ENCODE measurements at regions not wholly inside any gene's neighbourhood (a gene's known extent, or its start where the extent isn't known, plus 50 kb on each side); places are given as distances from the start of the nearest gene placed in this dataset.

GRCh38 chr1:29416267-29417146, 180.2 kb downstream of the PTPRU start:
- DNase-seq (ENCODE audit: low read depth) = no peak
- TF ChIP-seq CTCF (IDR thresholded peaks at IDR 0.05; ENCODE audit: low read length, missing control alignments) = peak; percentile 38
- no peak overlapping the region for H3K4me3 ChIP-seq (replicated peaks; ENCODE audit: low read depth, low read length)

- DNase-seq (ENCODE audit: low read depth) = no peak
- no peak overlapping the region for H3K4me3 ChIP-seq (replicated peaks; ENCODE audit: low read depth, low read length)
- TF ChIP-seq CTCF (IDR thresholded peaks at IDR 0.05; ENCODE audit: low read length, missing control alignments) = no peak
These were observed 179.5 kb downstream of the PTPRU start for GRCh38 chr1:29415861-29416260.

GRCh38 chr1:29415156-29415830, 179.0 kb downstream of the PTPRU start:
- H3K4me3 ChIP-seq (replicated peaks; ENCODE audit: low read depth, low read length) = no peak overlapping the region
- TF ChIP-seq CTCF (IDR thresholded peaks at IDR 0.05; ENCODE audit: low read length, missing control alignments) = peak; percentile 7
- DNase-seq (ENCODE audit: low read depth) = no peak

DNA sequence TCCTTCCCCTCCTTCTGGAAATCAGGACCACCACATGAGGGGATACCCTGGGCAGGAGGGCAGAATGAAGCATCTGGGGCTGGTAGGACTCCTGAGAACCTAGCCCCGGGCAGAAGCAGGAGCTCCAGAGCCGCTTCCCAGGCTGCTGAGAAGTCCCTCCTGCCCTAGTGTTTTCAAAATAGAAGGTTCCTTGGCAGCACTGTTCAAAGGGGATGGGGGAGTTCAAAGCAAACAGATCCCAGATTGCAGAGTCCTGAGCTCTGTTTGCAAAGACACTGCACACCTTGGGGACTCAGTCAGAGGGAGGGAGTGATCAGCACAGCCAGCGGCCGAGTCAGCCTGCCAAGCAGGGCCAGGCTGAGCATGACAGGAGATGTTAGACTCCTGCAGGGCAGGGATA, 177.8 kb downstream of the PTPRU start:
- H3K4me3 ChIP-seq (replicated peaks; ENCODE audit: low read depth, low read length) = no peak overlapping the region
- DNase-seq (ENCODE audit: low read depth) = no peak
- no peak for TF ChIP-seq CTCF (IDR thresholded peaks at IDR 0.05; ENCODE audit: low read length, missing control alignments)

GRCh38 chr1:29413661-29414060, 177.3 kb downstream of the PTPRU start:
- no peak for DNase-seq (ENCODE audit: low read depth)
- H3K4me3 ChIP-seq (replicated peaks; ENCODE audit: low read depth, low read length) = no peak overlapping the region
- TF ChIP-seq CTCF (IDR thresholded peaks at IDR 0.05; ENCODE audit: low read length, missing control alignments) = no peak

DNA sequence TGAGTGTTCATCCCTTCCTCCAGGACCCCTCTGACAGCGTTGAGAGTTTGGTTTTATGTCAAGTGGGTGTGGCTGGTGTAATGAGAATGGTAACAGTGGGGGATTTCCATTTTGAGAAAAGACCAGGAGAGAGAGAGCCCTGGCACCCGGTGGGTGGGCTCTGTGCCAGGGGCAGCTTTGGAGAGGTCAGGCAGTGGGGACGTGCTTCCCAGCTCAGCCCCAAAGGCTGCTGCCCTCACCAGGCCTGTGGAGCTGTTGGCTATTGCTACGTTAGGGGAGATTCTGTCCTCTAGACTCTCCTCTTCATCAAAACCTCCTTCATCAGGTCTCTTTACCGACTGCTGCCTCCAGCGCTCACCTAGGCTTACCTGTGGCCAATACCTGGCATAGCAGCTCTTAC, 176.3 kb downstream of the PTPRU start:
- no peak for DNase-seq (ENCODE audit: low read depth)
- no peak for TF ChIP-seq CTCF (IDR thresholded peaks at IDR 0.05; ENCODE audit: low read length, missing control alignments)
- H3K4me3 ChIP-seq (replicated peaks; ENCODE audit: low read depth, low read length) = no peak overlapping the region

Measured in fibroblast of pulmonary artery (primary cell).